ENCODE measurements at regions not wholly inside any gene's neighbourhood (a gene's known extent, or its start where the extent isn't known, plus 50 kb on each side); places are given as distances from the start of the nearest gene placed in this dataset.
"Not testable (repeated sequence)": the region's sequence is repeated elsewhere in the genome, so short reads cannot be mapped to it uniquely, and the experiment has no call there.

DNA sequence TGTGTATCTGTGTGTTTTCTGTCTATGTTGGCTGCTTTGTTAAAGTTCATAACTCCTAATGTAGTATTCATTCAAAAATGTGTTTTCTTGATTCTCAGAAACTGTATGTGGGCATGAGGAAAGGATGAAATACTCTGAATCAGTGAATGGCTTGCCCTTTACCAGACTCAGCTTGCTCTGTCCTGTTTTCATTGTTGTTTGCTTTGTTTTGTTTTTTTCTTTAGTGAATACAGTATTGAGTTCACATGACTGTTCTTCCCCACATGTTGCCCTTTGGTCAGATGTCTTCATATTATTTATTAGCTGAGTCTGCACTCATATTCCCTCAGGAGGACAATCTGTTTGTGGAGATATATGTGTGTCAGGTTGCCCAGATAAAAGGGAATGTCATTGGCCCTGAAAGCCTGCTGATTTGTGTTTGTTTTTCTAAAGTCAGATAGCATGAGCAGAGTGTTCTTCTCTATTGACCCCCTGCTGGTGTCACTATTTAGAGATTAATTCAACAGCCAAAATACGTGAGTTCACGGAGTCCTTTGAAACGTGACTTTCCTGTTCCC, 1184.4 kb downstream of the RPA4 start:
- DNase-seq, result no peak

- no peak for DNase-seq
Measured at GRCh38 chrX:98071331-98071730, 1187.6 kb downstream of the RPA4 start.

- no peak for DNase-seq
Measured at GRCh38 chrX:98077440-98077839, 1193.7 kb downstream of the RPA4 start.

- no peak for DNase-seq
Measured at GRCh38 chrX:98111684-98112083, 1228.0 kb downstream of the RPA4 start.

GRCh38 chrX:98114021-98114420, 1230.3 kb downstream of the RPA4 start:
- no peak for DNase-seq

DNA sequence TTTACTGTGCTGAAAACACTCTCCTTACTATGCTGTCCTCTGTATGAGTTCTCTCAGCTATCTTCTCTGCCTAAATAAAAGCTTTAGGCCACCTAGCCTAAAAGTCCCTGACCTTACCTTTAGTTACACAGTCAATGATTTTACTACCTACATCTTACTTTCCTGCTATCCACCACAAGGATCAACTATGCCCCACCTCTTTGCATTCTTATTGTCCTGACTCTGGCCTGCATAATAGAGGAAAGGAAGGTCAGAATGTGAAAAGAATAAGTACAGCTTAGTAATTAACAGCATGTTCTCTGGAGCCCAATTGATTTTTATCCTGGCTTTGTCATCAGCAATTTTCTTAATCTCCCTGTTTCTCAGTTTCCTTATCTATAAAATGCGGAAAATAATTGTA, 1257.8 kb downstream of the RPA4 start:
- DNase-seq, result no peak

DNA sequence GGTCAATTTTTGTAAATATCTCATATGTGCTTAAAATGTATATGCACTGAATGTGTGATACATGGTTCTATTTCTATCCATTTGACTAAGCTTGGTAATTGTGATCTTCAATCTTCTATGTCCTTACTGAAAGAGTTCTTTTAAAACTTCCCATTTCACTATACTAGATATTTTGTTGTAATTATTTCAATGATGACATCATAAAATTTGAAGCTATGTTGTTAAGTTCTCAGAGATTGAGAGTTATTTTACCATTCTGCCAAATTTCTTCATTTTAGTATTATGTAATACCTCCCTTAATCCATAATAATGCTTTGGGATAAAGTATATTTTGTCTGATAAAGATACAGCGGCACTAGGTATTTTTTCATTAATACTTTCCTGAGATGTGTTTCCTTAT, 1307.3 kb downstream of the RPA4 start:
- no peak for DNase-seq

DNA sequence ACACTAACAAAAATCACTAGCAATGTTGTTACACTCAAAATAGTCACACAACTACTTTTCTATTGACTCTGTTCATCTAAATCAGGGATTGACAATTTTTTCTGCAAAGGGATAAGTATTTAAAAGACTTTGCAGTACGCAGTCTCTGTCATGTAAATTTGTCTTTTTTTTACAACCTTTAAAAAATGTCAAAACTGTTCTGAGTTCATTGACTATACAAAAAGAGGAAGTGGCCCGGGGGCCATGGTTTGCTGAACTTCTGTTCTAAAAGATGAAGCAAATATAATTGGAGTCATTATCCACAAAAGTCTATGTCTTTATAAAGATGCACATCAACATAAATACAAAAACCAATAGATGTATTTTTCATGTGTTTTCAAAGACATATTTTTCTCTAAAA, 1310.3 kb downstream of the RPA4 start:
- DNase-seq, result no peak

DNA sequence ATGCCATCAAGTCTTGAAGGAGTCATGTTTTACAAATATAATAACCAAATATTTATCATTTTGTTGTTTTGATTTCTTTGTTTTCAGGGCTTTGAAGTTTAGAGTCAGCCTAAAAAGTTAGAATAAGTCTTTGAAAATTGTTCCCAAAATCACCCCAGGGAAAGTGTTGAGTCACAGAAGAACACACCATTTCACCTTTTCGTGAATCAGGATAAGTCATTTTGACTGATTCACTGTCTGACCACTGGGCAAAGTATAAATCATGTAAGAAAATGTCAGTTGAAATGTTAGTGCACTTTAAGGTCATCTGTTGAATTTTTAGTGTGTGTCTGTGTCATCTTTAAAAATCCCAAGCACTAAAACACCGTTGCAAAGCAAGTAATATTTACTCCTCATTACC, 1320.1 kb downstream of the RPA4 start:
- no peak for DNase-seq

- no peak for DNase-seq
Measured at GRCh38 chrX:98207947-98208346, 1324.2 kb downstream of the RPA4 start.

DNA sequence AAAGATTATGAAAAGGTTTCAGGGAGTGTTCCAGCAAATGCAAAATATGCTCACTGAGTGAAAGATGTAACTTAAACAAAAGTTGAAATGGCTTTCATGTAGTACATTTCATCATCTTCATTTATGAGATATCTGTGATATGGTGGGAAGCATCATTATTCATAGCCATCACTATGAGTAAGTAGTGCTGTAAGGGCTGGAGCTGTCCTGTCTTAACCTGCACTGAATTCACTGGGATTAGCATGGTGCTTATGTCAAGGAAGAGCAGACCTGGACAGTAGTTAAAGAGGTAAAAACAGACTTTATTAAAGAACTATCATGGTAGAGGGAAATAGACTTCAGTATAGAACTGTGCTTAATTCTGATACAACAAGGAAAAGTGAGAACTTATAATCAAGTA, 1347.3 kb downstream of the RPA4 start:
- no peak for DNase-seq

- not testable (repeated sequence) for DNase-seq
Measured at GRCh38 chrX:98240061-98240460, 1356.4 kb downstream of the RPA4 start.

GRCh38 chrX:98263135-98263534, 1379.4 kb downstream of the RPA4 start:
- DNase-seq, result no peak

DNA sequence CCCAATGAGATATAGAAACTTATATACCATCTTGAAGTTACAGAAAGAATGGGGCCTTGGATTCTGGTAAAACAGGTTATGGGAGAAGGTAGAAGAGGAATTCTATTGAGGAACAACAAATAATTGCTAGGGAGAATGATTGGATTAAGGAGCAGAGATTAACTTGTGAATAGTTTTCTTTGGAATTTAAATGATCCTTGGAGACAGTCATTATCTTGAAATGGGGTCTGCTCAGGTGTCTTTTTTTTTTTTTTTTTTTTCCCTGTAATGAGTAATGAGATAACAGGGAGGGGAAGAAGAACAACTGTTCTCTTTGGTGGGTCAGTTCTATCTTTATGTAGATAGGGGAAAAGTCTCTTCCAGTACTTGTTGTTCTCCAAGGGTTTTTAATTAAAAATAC, 1406.0 kb downstream of the RPA4 start:
- no peak for DNase-seq

DNA sequence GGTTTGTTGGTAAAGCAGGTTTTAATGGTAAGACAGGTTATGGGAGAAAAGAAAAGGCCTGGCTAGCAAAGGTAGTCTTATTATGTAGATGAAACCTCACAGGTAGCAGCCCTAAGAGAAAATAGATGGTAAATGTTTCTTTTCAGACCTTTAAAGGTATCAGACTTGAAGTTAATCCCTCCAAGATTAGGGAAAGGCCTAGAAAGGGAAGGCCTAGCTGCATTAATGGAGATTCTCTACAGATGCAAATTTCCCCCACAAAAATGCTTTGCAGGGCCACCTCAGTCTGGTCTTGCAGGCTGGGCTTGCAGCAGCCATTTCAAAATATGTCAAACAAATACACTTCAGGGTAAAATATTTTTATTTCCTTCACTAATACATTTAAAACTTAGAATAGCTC, 1410.6 kb downstream of the RPA4 start:
- DNase-seq, result no peak

DNA sequence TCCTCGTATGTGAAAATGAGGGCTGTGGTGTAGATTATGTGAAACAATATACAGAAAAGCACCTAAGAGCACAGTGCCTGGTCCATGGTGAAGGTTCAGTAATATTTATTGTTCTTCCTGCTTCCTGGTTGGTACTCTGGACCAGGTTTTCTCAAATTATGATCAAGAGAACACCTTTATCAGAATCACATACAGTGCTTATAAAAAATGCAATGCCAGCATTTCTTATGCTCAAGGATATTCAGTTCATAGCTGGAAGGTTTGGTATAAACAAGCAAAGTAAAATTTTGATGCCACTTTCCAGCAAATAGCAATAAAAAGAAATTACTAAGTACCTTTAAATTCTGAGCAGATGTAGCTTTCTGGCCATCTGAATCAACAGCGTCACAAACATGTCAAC, 1412.4 kb downstream of the RPA4 start:
- DNase-seq, result no peak

GRCh38 chrX:98299785-98300184, 1416.1 kb downstream of the RPA4 start:
- no peak for DNase-seq

DNA sequence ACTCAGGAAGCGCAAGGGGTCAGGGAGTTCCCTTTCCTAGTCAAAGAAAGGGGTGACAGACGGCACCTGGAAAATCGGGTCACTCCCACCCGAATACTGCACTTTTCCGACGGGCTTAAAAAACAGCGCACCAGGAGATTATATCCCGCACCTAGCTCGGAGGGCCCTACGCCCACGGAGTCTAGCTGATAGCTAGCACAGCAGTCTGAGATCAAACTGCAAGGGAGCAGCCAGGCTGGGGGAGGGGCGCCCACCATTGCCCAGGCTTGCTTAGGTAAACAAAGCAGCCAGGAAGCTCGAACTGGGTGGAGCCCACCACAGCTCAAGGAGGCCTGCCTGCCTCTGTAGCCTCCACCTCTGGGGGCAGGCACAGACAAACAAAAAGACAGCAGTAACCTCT, 1416.8 kb downstream of the RPA4 start:
- not testable (repeated sequence) for DNase-seq

- DNase-seq, result no peak
Measured at GRCh38 chrX:98331407-98331806, 1447.7 kb downstream of the RPA4 start.

DNA sequence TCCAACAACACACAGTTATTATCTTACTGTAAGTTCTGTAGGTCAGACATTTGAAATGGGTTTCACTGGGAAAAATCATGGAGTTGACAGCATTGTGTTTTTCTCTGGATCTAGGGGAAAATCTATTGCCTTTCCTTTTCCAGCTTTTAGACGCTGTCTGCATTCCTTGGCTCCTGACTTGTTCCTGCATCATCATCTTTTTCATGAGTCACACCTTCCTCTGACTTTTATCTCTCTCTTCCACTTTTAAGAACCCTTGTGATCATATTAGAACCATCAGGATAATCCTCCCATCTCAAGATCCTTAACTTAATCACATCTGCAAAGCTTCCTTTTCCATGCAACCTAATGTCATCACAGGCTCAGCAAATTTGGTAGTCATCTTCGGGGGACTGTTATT, 1454.8 kb downstream of the RPA4 start:
- no peak for DNase-seq

GRCh38 chrX:98350940-98351339, 1467.2 kb downstream of the RPA4 start:
- no peak for DNase-seq

GRCh38 chrX:98357146-98357545, 1473.4 kb downstream of the RPA4 start:
- no peak for DNase-seq

DNA sequence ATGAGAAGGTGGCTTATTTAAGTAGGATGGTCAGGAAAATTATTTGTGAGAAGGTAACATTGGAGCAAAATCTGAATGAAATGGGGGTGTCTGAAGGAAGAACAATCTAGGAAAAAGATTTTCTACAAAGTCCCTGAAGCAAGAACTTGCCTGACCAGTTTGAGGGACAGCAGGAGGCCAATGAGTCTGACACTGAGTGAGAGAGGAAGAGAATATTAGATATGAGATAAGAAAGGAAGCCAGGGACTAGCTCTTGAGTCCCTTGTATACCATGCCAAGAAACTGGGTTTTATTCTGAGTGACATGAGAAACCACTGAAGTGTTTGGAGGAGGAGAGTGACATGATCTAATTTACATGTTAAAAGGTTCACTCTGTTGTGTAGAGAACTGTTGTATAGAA, 1478.9 kb downstream of the RPA4 start:
- no peak for DNase-seq

- DNase-seq, result no peak
Measured at GRCh38 chrX:98371994-98372393, 1488.3 kb downstream of the RPA4 start.

GRCh38 chrX:98379134-98379533, 1495.4 kb downstream of the RPA4 start:
- no peak for DNase-seq

DNA sequence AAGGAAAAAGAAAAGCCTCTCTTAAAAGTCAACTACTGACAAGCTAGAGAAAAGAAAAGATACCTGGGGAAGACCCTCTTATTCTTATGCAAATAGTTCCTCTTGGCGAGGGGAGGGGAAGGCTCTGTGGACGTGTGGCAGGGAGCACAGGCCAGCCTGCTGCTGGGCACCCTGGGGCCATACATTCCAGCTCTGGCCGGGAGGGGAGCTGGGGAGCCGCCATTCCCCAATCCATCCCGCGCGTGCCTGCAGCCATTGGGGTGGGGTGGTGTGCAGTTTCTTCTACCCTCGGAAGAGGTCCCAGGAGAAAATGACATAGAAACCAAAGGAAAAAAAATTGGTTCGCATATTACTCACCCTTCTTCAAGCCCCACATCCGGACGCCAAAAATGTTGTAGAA, 1496.4 kb downstream of the RPA4 start:
- no peak for DNase-seq
